Activated naive CD4-positive, alpha-beta T cell treated with anti-CD3 and anti-CD28 coated beads for 36 hours (primary cell): ENCODE measurements at regions not wholly inside any gene's neighbourhood (a gene's known extent, or its start where the extent isn't known, plus 50 kb on each side); places are given as distances from the start of the nearest gene placed in this dataset.
"Not testable (repeated sequence)": the region's sequence is repeated elsewhere in the genome, so short reads cannot be mapped to it uniquely, and the experiment has no call there.

Experiments
- CTCF ChIA-PET: fragments of 350-600 bp; sonication (Branson Sonifier 250); formaldehyde crosslinking; loops from one replicate; lab custom pipeline; 2021; ENCODE audit warnings: antibody characterized with exemption; lab: Charles Lee
- DNase-seq: peaks from one replicate; pipeline ENCODE4 v3.0.0-alpha.2; 2020
- H3K27ac Mint-ChIP-seq: one replicate; pipeline ENCODE4 v1.8.0; 2021; ENCODE audit warnings: mild to moderate bottlenecking, mixed read lengths
- H3K27me3 Mint-ChIP-seq: one replicate; pipeline ENCODE4 v1.8.0; 2021; ENCODE audit warnings: low read depth, mixed read lengths
- H3K36me3 Mint-ChIP-seq: one replicate; pipeline ENCODE4 v1.8.0; 2021; ENCODE audit warnings: low read depth, mixed read lengths
- H3K4me1 Mint-ChIP-seq: one replicate; pipeline ENCODE4 v1.8.0; 2021; ENCODE audit warnings: low read depth, mixed read lengths
- H3K4me3 Mint-ChIP-seq: one replicate; pipeline ENCODE4 v1.8.0; 2021; ENCODE audit warnings: mild to moderate bottlenecking, moderate library complexity, mixed read lengths
- H3K9me3 Mint-ChIP-seq: one replicate; pipeline ENCODE4 v1.8.0; 2021; ENCODE audit warnings: mixed read lengths
- intact Hi-C: fragments of 100-400 bp; cut with micrococcal nuclease; formaldehyde crosslinking; loops from one replicate; pipeline ENCODE4 v1.15.1; 2023

- CTCF ChIA-PET = interaction anchor here (0.6 to 1.5 kb wide), 9 partner anchors 10 to 920 kb away, joined by 3 to 5 read pairs (median 4); no protein-coding TSS in a partner anchor
- no peak overlapping the region for H3K4me3 Mint-ChIP-seq
- no peaks in the 10 kb centered on the region for H3K36me3 Mint-ChIP-seq
- H3K9me3 Mint-ChIP-seq = no peaks in the 10 kb centered on the region
- DNase-seq = peak; percentile 43
- H3K4me1 Mint-ChIP-seq = no peaks in the 10 kb centered on the region
- no peak overlapping the region for H3K27ac Mint-ChIP-seq
- intact Hi-C loops = loop anchor here (1.0 to 5.0 kb wide), 4 partner anchors 151 to 1156 kb away; no protein-coding TSS in a partner anchor
- peaks cover 25% of the 10 kb centered on the region for H3K27me3 Mint-ChIP-seq
Measured at GRCh38 chr10:25725917-25726716, 207.9 kb upstream of the MYO3A start.

- Mint-ChIP-seq H3K27ac (no peak overlapping the region), H3K4me1 (no peaks in the 10 kb centered on the region), H3K36me3 (no peaks in the 10 kb centered on the region), H3K4me3 (no peak overlapping the region), H3K9me3 (no peaks in the 10 kb centered on the region), H3K27me3 (peaks cover 4% of the 10 kb centered on the region)
- intact Hi-C loops = no loop called here
- CTCF ChIA-PET = no interaction called here
- DNase-seq = no peak
Measured at GRCh38 chr10:25738776-25739175, 195.3 kb upstream of the MYO3A start.

GRCh38 chr10:25743832-25744231 lies 190.2 kb upstream of the MYO3A start:
- H3K36me3 Mint-ChIP-seq = no peaks in the 10 kb centered on the region
- H3K4me1 Mint-ChIP-seq = no peaks in the 10 kb centered on the region
- intact Hi-C loops = no loop called here
- no peak overlapping the region for H3K27ac Mint-ChIP-seq
- no peak for DNase-seq
- H3K4me3 Mint-ChIP-seq = no peak overlapping the region
- peaks cover 4% of the 10 kb centered on the region for H3K27me3 Mint-ChIP-seq
- CTCF ChIA-PET = no interaction called here
- H3K9me3 Mint-ChIP-seq = no peaks in the 10 kb centered on the region

GRCh38 chr10:25744574-25744973 lies 189.5 kb upstream of the MYO3A start:
- DNase-seq = no peak
- CTCF ChIA-PET = no interaction called here
- Mint-ChIP-seq H3K4me1 (no peaks in the 10 kb centered on the region), H3K27me3 (peaks cover 4% of the 10 kb centered on the region), H3K4me3 (no peak overlapping the region), H3K36me3 (no peaks in the 10 kb centered on the region), H3K27ac (no peak overlapping the region), H3K9me3 (no peaks in the 10 kb centered on the region)
- intact Hi-C loops = no loop called here

GRCh38 chr10:25745976-25746375 lies 188.1 kb upstream of the MYO3A start:
- DNase-seq = no peak
- Mint-ChIP-seq H3K27ac (no peak overlapping the region), H3K4me3 (no peak overlapping the region), H3K4me1 (no peaks in the 10 kb centered on the region), H3K27me3 (peaks cover 4% of the 10 kb centered on the region), H3K36me3 (no peaks in the 10 kb centered on the region), H3K9me3 (no peaks in the 10 kb centered on the region)
- CTCF ChIA-PET = interaction anchor here (1.2 kb wide), 1 partner anchor 22 kb away, joined by 3 read pairs; no protein-coding TSS in a partner anchor
- intact Hi-C loops = no loop called here

GRCh38 chr10:25747084-25747483 lies 186.9 kb upstream of the MYO3A start:
- intact Hi-C loops = no loop called here
- Mint-ChIP-seq H3K9me3 (no peaks in the 10 kb centered on the region), H3K27ac (no peak overlapping the region), H3K4me3 (no peak overlapping the region), H3K27me3 (peaks cover 2% of the 10 kb centered on the region), H3K36me3 (no peaks in the 10 kb centered on the region), H3K4me1 (no peaks in the 10 kb centered on the region)
- DNase-seq = no peak
- CTCF ChIA-PET = interaction anchor here (1.2 kb wide), 1 partner anchor 24 kb away, joined by 3 read pairs; no protein-coding TSS in a partner anchor

- H3K27me3 Mint-ChIP-seq = peaks cover 2% of the 10 kb centered on the region
- intact Hi-C loops = no loop called here
- no peaks in the 10 kb centered on the region for H3K36me3 Mint-ChIP-seq
- H3K27ac Mint-ChIP-seq = no peak overlapping the region
- CTCF ChIA-PET = interaction anchor here (0.7 kb wide), 1 partner anchor 47 kb away, joined by 3 read pairs; no protein-coding TSS in a partner anchor
- H3K4me1 Mint-ChIP-seq = no peaks in the 10 kb centered on the region
- H3K4me3 Mint-ChIP-seq = no peak overlapping the region
- no peak for DNase-seq
- H3K9me3 Mint-ChIP-seq = no peaks in the 10 kb centered on the region
Measured at GRCh38 chr10:25748509-25748908, 185.5 kb upstream of the MYO3A start.

- no peak overlapping the region for H3K27ac Mint-ChIP-seq
- H3K4me3 Mint-ChIP-seq = no peak overlapping the region
- CTCF ChIA-PET = no interaction called here
- intact Hi-C loops = loop anchor here (10.0 kb wide), 1 partner anchor 511 kb away; no protein-coding TSS in a partner anchor
- H3K27me3 Mint-ChIP-seq = peaks cover 2% of the 10 kb centered on the region
- H3K9me3 Mint-ChIP-seq = no peaks in the 10 kb centered on the region
- no peaks in the 10 kb centered on the region for H3K36me3 Mint-ChIP-seq
- DNase-seq = no peak
- no peaks in the 10 kb centered on the region for H3K4me1 Mint-ChIP-seq
Measured at GRCh38 chr10:25753776-25754175, 180.3 kb upstream of the MYO3A start.

- intact Hi-C loops = loop anchor here (10.0 kb wide), 1 partner anchor 509 kb away; no protein-coding TSS in a partner anchor
- CTCF ChIA-PET, H3K27me3 Mint-ChIP-seq, H3K4me1 Mint-ChIP-seq, DNase-seq, H3K4me3 Mint-ChIP-seq, H3K9me3 Mint-ChIP-seq, H3K36me3 Mint-ChIP-seq, H3K27ac Mint-ChIP-seq: not testable (repeated sequence)
Measured at GRCh38 chr10:25755874-25756273, 178.2 kb upstream of the MYO3A start.

GRCh38 chr10:25756784-25757183 lies 177.2 kb upstream of the MYO3A start:
- no peak overlapping the region for H3K27ac Mint-ChIP-seq
- no peak for DNase-seq
- H3K9me3 Mint-ChIP-seq = no peaks in the 10 kb centered on the region
- H3K27me3 Mint-ChIP-seq = peaks cover 2% of the 10 kb centered on the region
- no peaks in the 10 kb centered on the region for H3K36me3 Mint-ChIP-seq
- H3K4me3 Mint-ChIP-seq = no peak overlapping the region
- CTCF ChIA-PET = interaction anchor here (0.6 kb wide), 1 partner anchor 1670 kb away, joined by 3 read pairs; no protein-coding TSS in a partner anchor
- no peaks in the 10 kb centered on the region for H3K4me1 Mint-ChIP-seq
- intact Hi-C loops = loop anchor here (10.0 kb wide), 1 partner anchor 508 kb away; no protein-coding TSS in a partner anchor

GRCh38 chr10:25758041-25758457 lies 176.0 kb upstream of the MYO3A start:
- H3K4me3 Mint-ChIP-seq = no peak overlapping the region
- peaks cover 4% of the 10 kb centered on the region for H3K27me3 Mint-ChIP-seq
- no peaks in the 10 kb centered on the region for H3K4me1 Mint-ChIP-seq
- no peak overlapping the region for H3K27ac Mint-ChIP-seq
- CTCF ChIA-PET = interaction anchor here (0.5 to 1.2 kb wide), 4 partner anchors 21 to 513 kb away, joined by 3 to 8 read pairs (median 4); no protein-coding TSS in a partner anchor
- no peaks in the 10 kb centered on the region for H3K9me3 Mint-ChIP-seq
- intact Hi-C loops = loop anchor here (2.0 to 10.0 kb wide), 2 partner anchors 507 to 799 kb away; no protein-coding TSS in a partner anchor
- H3K36me3 Mint-ChIP-seq = no peaks in the 10 kb centered on the region
- DNase-seq = peak; percentile 32

GRCh38 chr10:25758511-25758910 lies 175.5 kb upstream of the MYO3A start:
- H3K36me3 Mint-ChIP-seq = no peaks in the 10 kb centered on the region
- no peak for DNase-seq
- intact Hi-C loops = loop anchor here (2.0 to 10.0 kb wide), 2 partner anchors 506 to 798 kb away; no protein-coding TSS in a partner anchor
- H3K27ac Mint-ChIP-seq = no peak overlapping the region
- H3K27me3 Mint-ChIP-seq = peaks cover 4% of the 10 kb centered on the region
- no peak overlapping the region for H3K4me3 Mint-ChIP-seq
- no peaks in the 10 kb centered on the region for H3K4me1 Mint-ChIP-seq
- no peaks in the 10 kb centered on the region for H3K9me3 Mint-ChIP-seq
- CTCF ChIA-PET = interaction anchor here (1.2 kb wide), 2 partner anchors 33 to 513 kb away, joined by 4 to 5 read pairs; no protein-coding TSS in a partner anchor
